ENCODE measurements at regions not wholly inside any gene's neighbourhood (a gene's known extent, or its start where the extent isn't known, plus 50 kb on each side); places are given as distances from the start of the nearest gene placed in this dataset.
"Not testable (repeated sequence)": the region's sequence is repeated elsewhere in the genome, so short reads cannot be mapped to it uniquely, and the experiment has no call there.

GRCh38 chr7:113783403-113783802, 135.4 kb downstream of the PPP1R3A start:
- DNase-seq (ENCODE audit: low read depth) = no peak

DNA sequence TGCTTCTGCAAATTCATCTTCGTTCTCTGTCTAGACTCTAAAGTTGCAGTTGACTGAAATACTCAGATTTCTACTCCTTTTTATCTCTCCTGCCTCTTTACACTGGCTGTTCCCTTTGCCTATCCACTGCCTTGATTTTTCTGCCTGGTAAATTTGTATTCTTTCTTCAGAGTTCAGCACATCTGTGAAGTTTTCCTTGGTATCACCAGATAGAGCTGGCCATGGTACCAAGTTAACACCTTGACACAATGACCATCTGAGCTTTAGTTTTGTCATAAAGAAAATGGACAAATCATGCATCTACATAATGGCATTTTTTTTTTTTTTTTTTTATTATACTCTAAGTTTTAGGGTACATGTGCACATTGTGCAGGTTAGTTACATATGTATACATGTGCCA, 143.0 kb downstream of the PPP1R3A start:
- no peak for DNase-seq (ENCODE audit: low read depth)

- DNase-seq (ENCODE audit: low read depth) = no peak
These were observed 143.4 kb downstream of the PPP1R3A start for GRCh38 chr7:113775401-113775800.

- no peak for DNase-seq (ENCODE audit: low read depth)
These were observed 144.5 kb downstream of the PPP1R3A start for GRCh38 chr7:113774182-113774807.

- DNase-seq (ENCODE audit: low read depth) = no peak
These were observed 148.6 kb downstream of the PPP1R3A start for GRCh38 chr7:113770146-113770738.

DNA sequence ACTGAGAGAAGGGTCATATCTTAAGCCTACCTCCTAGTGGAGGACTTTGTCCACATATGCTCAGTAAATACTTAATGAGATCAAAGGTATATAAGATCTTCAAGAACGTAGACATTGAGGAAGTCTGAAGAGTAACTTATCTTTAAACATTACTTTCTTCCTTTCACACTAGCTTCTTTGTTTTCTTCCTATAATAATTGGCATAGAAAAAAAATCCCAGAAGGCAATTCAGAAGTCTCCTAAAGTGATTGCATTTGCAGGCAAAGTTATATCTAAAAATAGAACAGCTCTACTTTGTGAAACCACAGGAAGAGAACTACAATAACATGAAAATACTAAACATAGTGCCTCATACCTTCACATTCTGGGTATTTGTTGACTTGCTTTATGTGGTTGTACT, 150.4 kb downstream of the PPP1R3A start:
- no peak for DNase-seq (ENCODE audit: low read depth)

DNA sequence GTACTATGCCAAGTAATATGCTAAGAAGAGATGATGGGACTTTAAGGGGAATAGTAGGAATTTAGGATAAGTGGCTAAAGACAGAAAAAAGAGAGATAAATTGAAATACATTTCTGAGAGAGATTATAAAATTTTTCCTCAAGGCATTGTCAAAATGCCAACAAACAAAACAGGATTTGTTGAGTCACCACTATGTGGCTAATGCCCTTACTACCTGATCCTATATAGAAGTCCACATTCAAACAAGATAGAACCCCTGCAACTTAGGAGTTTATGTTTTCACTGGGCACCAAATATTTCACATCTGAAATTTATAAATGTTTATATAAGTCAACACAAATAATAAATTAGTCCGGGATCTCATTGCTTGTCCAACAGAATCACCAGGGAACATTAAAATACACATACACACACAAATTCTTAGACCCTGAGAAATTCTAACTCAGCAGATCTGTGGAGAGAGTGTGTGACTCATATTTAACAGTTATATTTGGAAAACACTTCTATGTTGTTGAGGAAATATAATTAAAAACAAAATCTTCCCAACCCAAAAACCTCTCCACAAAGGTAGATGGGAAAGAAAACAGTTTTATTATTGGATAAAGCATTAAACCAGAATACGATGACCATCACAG, 154.3 kb downstream of the PPP1R3A start:
- DNase-seq (ENCODE audit: low read depth) = no peak

DNA sequence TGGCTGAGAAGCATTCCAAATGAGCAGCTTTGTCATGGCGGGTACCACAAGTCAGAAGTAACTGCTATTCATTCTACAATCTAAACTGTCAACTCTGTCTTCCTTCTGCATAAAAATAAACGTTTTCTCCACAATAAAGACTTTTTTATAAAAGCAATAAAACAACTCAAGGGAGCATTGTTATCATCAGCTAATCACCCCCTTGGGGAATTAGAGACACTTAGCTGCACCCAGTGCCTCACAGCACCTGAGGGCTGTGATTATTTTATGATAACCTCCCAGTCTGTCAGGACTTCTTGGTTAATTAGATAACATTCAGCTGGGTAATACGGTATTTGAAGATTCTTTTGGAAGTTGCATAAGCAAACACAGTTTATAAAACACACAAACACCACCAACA, 155.6 kb downstream of the PPP1R3A start:
- no peak for DNase-seq (ENCODE audit: low read depth)

DNA sequence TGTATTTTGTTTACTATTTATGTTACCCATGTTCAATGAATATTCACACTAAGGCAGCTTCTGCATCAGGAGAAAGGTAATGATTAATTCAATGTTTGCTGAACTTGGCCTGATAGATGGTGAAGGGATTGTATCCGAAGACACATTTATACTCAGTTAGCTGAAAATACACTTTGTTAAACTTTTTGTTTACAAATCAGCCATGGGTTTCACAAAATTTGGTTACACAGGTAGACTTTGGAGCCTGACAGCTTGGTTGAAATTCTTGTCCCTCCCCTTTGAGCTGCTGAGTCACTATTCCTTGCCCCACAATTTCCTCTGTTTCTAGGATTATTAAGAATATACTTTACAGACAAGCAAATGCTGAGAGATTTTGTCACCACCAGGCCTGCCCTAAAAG, 162.6 kb downstream of the PPP1R3A start:
- no peak for DNase-seq (ENCODE audit: low read depth)

DNA sequence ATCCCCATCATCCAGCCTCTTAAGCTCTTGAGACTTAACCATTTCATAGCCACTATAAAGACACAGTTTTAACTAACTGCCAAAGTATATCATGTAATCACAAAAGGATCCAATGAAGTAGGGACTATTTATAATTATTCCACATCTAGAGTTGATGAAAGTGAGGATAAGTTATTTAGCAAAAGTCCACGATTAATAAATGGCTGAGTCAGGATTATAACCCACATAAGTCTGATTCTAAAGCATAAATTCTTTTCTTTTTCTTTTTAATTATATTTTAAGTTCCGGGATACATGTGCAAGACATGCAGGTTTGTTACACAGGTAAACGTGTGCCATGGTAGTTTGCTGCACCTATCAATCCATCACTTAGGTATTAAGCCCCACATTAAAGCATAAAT, 166.1 kb downstream of the PPP1R3A start:
- no peak for DNase-seq (ENCODE audit: low read depth)

DNA sequence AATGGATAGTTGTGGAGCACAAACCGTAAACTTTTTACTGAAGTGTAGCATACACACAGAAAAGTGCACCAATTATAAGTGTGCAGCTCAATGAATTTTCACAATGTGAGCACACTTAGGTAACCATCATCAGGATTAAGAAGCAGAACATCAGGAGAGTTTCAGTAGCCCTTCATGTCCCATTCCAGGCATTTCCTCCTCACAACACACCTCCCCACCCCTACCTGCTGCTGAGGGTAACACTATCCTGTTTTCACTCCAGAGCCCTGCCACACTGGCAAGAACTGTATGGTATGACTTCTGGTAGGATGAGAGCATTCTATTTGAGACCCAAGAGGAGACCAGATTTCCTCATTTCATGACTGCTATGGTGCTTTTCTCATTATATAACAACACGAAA, 166.5 kb downstream of the PPP1R3A start:
- no peak for DNase-seq (ENCODE audit: low read depth)

GRCh38 chr7:113751547-113751946, 167.3 kb downstream of the PPP1R3A start:
- no peak for DNase-seq (ENCODE audit: low read depth)

DNA sequence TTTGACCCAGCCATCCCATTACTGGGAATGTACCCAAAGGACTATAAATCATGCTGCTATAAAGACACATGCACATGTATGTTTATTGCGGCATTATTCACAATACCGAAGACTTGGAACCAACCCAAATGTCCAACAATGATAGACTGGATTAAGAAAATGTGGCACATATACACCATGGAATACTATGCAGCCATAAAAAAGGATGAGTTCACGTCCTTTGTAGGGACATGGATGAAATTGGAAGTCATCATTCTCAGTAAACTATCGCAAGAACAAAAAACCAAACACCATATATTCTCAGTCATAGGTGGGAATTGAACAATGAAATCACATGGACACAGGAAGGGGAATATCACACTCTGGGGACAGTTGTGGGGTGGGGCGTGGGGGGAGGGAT, 170.4 kb downstream of the PPP1R3A start:
- DNase-seq (ENCODE audit: low read depth) = not testable (repeated sequence)

DNA sequence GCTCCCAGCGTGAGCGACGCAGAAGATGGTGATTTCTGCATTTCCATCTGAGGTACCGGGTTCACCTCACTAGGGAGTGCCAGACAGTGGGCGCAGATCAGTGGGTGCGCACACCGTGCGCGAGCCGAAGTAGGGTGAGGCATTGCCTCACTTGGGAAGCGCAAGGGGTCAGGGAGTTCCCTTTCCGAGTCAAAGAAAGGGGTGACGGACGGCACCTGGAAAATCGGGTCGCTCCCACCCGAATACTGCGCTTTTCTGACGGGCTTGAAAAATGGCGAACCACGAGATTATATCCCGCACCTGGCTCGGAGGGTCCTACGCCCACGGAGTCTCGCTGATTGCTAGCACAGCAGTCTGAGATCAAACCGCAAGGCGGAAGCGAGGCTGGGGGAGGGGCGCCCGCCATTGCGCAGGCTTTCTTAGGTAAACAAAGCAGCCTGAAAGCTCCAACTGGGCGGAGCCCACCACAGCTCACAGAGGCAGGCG, 175.8 kb downstream of the PPP1R3A start:
- not testable (repeated sequence) for DNase-seq (ENCODE audit: low read depth)

GRCh38 chr7:113742377-113742776, 176.4 kb downstream of the PPP1R3A start:
- DNase-seq (ENCODE audit: low read depth) = no peak

DNA sequence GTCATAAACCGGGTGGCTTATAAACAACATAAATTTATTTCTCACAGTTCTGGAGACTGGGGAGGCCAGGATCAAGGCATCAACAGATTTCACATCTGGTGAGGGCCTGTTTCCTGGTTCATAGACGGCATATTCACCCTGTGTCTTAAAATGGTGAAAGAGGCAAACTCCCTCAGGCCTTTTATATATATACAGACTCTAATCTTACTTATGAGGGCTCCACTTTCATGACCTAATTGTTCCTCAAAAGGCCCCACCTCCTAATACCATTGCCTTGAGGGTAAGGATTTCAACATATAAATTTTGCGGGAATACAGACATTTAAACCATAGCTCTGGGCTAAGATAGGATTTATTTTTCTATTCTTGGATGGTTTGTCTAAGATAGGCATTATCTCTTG, 187.2 kb downstream of the PPP1R3A start:
- DNase-seq (ENCODE audit: low read depth) = no peak

DNA sequence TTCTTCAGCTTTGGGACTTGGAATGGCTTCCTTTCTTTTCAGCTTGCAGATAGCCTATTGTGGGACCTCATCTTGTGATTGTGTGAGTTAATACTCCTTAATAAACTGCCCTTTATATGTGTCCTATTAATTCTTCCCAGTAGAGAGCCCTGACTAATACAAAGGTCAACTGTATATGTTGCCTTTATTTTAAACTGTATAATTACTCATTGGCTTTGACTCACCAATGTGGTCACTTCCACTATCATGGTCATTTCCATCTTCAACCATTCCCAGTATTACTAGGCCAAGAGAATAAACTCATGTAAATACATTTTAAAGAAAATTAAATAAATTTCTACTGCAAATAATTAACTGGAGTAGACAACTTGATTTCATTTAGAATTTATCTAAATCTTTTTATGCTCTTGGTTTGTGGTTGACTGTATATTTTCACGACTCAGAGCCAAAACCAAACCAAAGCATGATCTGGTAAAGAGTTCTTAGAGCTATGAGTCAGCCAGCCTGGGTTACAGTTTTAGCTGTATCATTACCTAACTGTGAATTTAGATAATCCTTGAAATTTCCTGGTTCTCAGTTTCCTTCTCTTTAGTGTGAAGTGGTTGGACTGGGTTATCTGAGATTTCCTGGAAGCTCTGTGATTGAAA, 188.4 kb downstream of the PPP1R3A start:
- no peak for DNase-seq (ENCODE audit: low read depth)

GRCh38 chr7:113727486-113727885, 191.3 kb downstream of the PPP1R3A start:
- no peak for DNase-seq (ENCODE audit: low read depth)

GRCh38 chr7:113722006-113722405, 196.8 kb downstream of the PPP1R3A start:
- DNase-seq (ENCODE audit: low read depth) = no peak

DNA sequence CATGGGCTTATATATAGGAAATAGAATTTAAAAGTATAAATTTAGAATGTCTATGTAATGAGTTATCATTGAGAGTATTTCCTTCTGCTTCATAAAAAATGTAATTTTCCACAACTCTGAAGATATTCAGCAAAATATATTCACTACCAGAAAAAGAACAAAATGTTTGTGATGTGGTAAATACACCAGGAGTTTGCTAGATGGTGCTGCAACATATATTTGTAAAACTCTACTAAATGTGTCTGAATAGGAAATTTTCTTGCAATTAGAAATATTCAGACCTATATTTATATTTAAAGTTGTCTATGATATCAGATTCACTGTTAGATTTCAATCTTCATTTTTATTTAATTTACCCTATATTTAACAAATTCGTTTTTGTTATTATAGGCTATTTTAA, 201.1 kb downstream of the PPP1R3A start:
- no peak for DNase-seq (ENCODE audit: low read depth)

DNA sequence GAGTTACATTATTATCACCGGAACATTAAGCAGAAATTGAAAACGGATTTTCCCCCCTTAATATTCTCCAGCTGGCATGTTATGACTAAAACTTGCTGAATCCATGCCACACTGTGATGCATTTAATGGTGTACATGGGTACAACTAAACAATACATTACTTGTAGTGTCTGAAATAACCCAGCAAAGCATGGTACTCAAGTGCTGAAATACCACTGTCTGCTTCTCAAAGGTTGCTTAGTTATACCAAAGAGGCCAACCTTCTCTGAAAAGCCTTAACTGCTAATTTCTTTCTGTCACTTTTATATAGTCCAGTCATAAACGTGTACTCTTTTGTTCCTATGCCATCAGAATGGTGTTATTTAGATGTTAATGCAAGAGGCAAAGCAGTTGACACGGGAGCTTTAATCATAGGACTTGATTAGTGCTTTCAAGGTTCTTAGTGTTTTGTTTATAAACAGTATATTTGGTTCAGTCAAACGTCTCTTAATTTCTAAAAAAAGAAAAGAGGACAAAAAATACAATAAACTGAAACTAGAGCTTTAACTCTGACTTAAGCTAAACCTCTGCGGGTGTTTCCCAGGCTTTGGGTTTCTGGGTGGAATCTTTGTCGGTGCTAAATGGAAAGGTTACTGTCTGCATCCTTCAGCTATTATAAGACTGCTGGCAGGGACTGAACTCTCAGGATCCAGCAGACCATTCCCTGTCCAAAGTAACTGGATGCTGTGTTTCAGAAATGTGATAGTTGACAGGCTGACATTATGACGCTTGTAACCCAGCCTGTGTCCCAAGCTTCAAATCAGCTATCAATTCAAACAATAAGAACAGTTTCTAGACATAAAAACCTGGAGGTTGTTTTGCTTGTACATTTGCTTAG, 202.6 kb downstream of the PPP1R3A start:
- no peak for DNase-seq (ENCODE audit: low read depth)

GRCh38 chr7:113715262-113715661, 203.5 kb downstream of the PPP1R3A start:
- no peak for DNase-seq (ENCODE audit: low read depth)

Measured in T follicular helper cell (primary cell).